KOPT-K1 (cell line): ENCODE measurements at regions not wholly inside any gene's neighbourhood (a gene's known extent, or its start where the extent isn't known, plus 50 kb on each side); places are given as distances from the start of the nearest gene placed in this dataset.
A peak's percentile ranks its signal among the peaks of the same experiment; 100 is the strongest.

Experiments
- H3K27ac ChIP-seq: fragments of 200-600 bp; sonication (generic); 2 replicates; pipeline ENCODE4 v1.5.1; 2016; ENCODE audit warnings: antibody characterized with exemption, mild to moderate bottlenecking, low read depth, low read length; ENCODE audit not compliant: poor library complexity, severe bottlenecking
- H3K36me3 ChIP-seq: fragments of 200-600 bp; sonication (generic); 2 replicates; pipeline ENCODE4 v1.5.1; 2017; ENCODE audit warnings: antibody characterized with exemption, mild to moderate bottlenecking, low read length, moderate library complexity; ENCODE audit not compliant: insufficient read depth
- H3K9me3 ChIP-seq: fragments of 200-600 bp; sonication (generic); 2 replicates; pipeline ENCODE4 v1.5.1; 2017; ENCODE audit warnings: antibody characterized with exemption, low read length, mild to moderate bottlenecking; ENCODE audit not compliant: insufficient read depth, poor library complexity, severe bottlenecking

GRCh38 chr13:74306496-74306895, 172.3 kb upstream of the KLF12 start:
- Histone ChIP-seq H3K36me3 (no peaks in the 10 kb centered on the region), H3K9me3 (no peaks in the 10 kb centered on the region), H3K27ac (no peak overlapping the region)

- Histone ChIP-seq H3K27ac (no peak overlapping the region), H3K9me3 (no peaks in the 10 kb centered on the region), H3K36me3 (no peaks in the 10 kb centered on the region)
Observed at GRCh38 chr13:74305876-74306275, 171.7 kb upstream of the KLF12 start.

- Histone ChIP-seq H3K27ac (no peak overlapping the region), H3K9me3 (no peaks in the 10 kb centered on the region), H3K36me3 (no peaks in the 10 kb centered on the region)
Observed at GRCh38 chr13:74301258-74301935, 167.2 kb upstream of the KLF12 start.

GRCh38 chr13:74300162-74300561, 166.0 kb upstream of the KLF12 start:
- Histone ChIP-seq H3K9me3 (no peaks in the 10 kb centered on the region), H3K36me3 (no peaks in the 10 kb centered on the region), H3K27ac (no peak overlapping the region)

GRCh38 chr13:74299721-74300120, 165.5 kb upstream of the KLF12 start:
- Histone ChIP-seq H3K9me3 (no peaks in the 10 kb centered on the region), H3K36me3 (no peaks in the 10 kb centered on the region), H3K27ac (no peak overlapping the region)

GRCh38 chr13:74298923-74299322, 164.7 kb upstream of the KLF12 start:
- Histone ChIP-seq H3K9me3 (no peaks in the 10 kb centered on the region), H3K36me3 (no peaks in the 10 kb centered on the region), H3K27ac (no peak overlapping the region)

GRCh38 chr13:74289861-74290773, 155.9 kb upstream of the KLF12 start:
- H3K27ac ChIP-seq, result no peak overlapping the region
- H3K36me3 ChIP-seq, result no peaks in the 10 kb centered on the region
- H3K9me3 ChIP-seq, result no peaks in the 10 kb centered on the region

GRCh38 chr13:74289107-74289506, 154.9 kb upstream of the KLF12 start:
- Histone ChIP-seq H3K27ac (no peak overlapping the region), H3K9me3 (no peaks in the 10 kb centered on the region), H3K36me3 (no peaks in the 10 kb centered on the region)

- peak overlapping the region; percentile 6 for H3K27ac ChIP-seq
- no peaks in the 10 kb centered on the region for H3K9me3 ChIP-seq
- H3K36me3 ChIP-seq, result no peaks in the 10 kb centered on the region
Observed at GRCh38 chr13:74288361-74288911, 154.2 kb upstream of the KLF12 start.

GRCh38 chr13:74287724-74288169, 153.5 kb upstream of the KLF12 start:
- Histone ChIP-seq H3K36me3 (no peaks in the 10 kb centered on the region), H3K27ac (no peak overlapping the region)

GRCh38 chr13:74280795-74281490, 146.7 kb upstream of the KLF12 start:
- H3K9me3 ChIP-seq, result no peaks in the 10 kb centered on the region
- H3K27ac ChIP-seq, result no peak overlapping the region
- no peaks in the 10 kb centered on the region for H3K36me3 ChIP-seq

More at GRCh38 chr13:74287724-74288169, 153.5 kb upstream of the KLF12 start:
- H3K9me3 ChIP-seq, result no peaks in the 10 kb centered on the region

GRCh38 chr13:74280093-74280794, 146.0 kb upstream of the KLF12 start:
- Histone ChIP-seq H3K27ac (no peak overlapping the region), H3K9me3 (no peaks in the 10 kb centered on the region), H3K36me3 (no peaks in the 10 kb centered on the region)

GRCh38 chr13:74278901-74279300, 144.7 kb upstream of the KLF12 start:
- no peak overlapping the region for H3K27ac ChIP-seq
- no peaks in the 10 kb centered on the region for H3K9me3 ChIP-seq
- no peaks in the 10 kb centered on the region for H3K36me3 ChIP-seq

- H3K36me3 ChIP-seq, result no peaks in the 10 kb centered on the region
- peaks cover 5% of the 10 kb centered on the region for H3K9me3 ChIP-seq
- no peak overlapping the region for H3K27ac ChIP-seq
Observed at GRCh38 chr13:74274916-74275315, 140.7 kb upstream of the KLF12 start.
